PC-9 (cell line): ENCODE measurements at regions not wholly inside any gene's neighbourhood (a gene's known extent, or its start where the extent isn't known, plus 50 kb on each side); places are given as distances from the start of the nearest gene placed in this dataset.

ENCODE experiments used
- EZH2 ChIP-seq: fragments of 200-600 bp; sonication (generic); IDR thresholded peaks from 2 replicates; pipeline ENCODE4 v1.8.0; 2017; ENCODE audit warnings: antibody characterized with exemption, low read depth
- TF ChIP-seq, protein P1 (sequence below): fragments of 200-600 bp; sonication (generic); conservative IDR thresholded peaks from 2 replicates; pipeline ENCODE4 v1.6.1; 2017; ENCODE audit warnings: mixed run types, antibody characterized with exemption, mild to moderate bottlenecking, moderate library complexity

DNA sequence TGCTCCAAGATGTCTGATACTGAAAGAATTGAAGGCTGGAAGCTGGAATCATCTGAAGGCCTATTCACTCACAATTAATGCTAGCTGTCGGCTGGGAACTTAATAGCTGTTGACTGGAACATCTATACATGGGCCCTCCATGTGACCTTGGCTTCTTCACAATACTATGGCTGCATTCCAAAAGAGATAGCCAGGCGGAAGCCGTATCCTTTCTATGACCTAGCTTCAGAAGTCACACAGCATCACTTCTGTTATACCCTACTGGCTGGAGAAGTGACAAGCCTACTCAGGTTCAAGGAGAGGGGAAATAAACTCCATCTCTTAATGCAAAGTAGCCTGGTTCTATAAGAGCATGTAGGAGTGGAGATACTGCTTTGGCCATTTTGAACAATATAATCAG, 50.9 kb upstream of the SPRED1 start:
- TF ChIP-seq, protein P1, sequence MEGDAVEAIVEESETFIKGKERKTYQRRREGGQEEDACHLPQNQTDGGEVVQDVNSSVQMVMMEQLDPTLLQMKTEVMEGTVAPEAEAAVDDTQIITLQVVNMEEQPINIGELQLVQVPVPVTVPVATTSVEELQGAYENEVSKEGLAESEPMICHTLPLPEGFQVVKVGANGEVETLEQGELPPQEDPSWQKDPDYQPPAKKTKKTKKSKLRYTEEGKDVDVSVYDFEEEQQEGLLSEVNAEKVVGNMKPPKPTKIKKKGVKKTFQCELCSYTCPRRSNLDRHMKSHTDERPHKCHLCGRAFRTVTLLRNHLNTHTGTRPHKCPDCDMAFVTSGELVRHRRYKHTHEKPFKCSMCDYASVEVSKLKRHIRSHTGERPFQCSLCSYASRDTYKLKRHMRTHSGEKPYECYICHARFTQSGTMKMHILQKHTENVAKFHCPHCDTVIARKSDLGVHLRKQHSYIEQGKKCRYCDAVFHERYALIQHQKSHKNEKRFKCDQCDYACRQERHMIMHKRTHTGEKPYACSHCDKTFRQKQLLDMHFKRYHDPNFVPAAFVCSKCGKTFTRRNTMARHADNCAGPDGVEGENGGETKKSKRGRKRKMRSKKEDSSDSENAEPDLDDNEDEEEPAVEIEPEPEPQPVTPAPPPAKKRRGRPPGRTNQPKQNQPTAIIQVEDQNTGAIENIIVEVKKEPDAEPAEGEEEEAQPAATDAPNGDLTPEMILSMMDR = no peak
- TF ChIP-seq EZH2 = no peak
